ENCODE measurements at regions not wholly inside any gene's neighbourhood (a gene's known extent, or its start where the extent isn't known, plus 50 kb on each side); places are given as distances from the start of the nearest gene placed in this dataset.
"Not testable (repeated sequence)": the region's sequence is repeated elsewhere in the genome, so short reads cannot be mapped to it uniquely, and the experiment has no call there.

GRCh38 chr5:143980506-143980905, 168.5 kb downstream of the HMHB1 start:
- Mint-ChIP-seq H3K4me3 (ENCODE audit: low read depth) (no peak overlapping the region), H3K9me3 (ENCODE audit: low read depth) (no peaks in the 10 kb centered on the region), H3K36me3 (ENCODE audit: insufficient read depth) (no peaks in the 10 kb centered on the region), H3K27ac (no peak overlapping the region), H3K4me1 (ENCODE audit: low read depth) (no peaks in the 10 kb centered on the region), H3K27me3 (no peaks in the 10 kb centered on the region)
- no peak for DNase-seq (ENCODE audit: low spot score, unreplicated experiment)
- TF ChIP-seq CTCF (IDR thresholded peaks at IDR 0.05; ENCODE audit: unreplicated experiment) = no peak

- not testable (repeated sequence) for H3K36me3 Mint-ChIP-seq (ENCODE audit: insufficient read depth); H3K27ac Mint-ChIP-seq
Observed at GRCh38 chr5:143982957-143983356, 171.0 kb downstream of the HMHB1 start.

GRCh38 chr5:143985832-143986515, 174.0 kb downstream of the HMHB1 start:
- no peak for TF ChIP-seq CTCF (IDR thresholded peaks at IDR 0.05; ENCODE audit: unreplicated experiment)
- no peak for DNase-seq (ENCODE audit: low spot score, unreplicated experiment)
- Mint-ChIP-seq H3K36me3 (ENCODE audit: insufficient read depth) (no peaks in the 10 kb centered on the region), H3K9me3 (ENCODE audit: low read depth) (no peaks in the 10 kb centered on the region), H3K4me3 (ENCODE audit: low read depth) (no peak overlapping the region), H3K4me1 (ENCODE audit: low read depth) (no peaks in the 10 kb centered on the region), H3K27ac (no peak overlapping the region), H3K27me3 (peaks cover 4% of the 10 kb centered on the region)

More at GRCh38 chr5:143982957-143983356, 171.0 kb downstream of the HMHB1 start:
- not testable (repeated sequence) for H3K27me3 Mint-ChIP-seq; H3K4me3 Mint-ChIP-seq (ENCODE audit: low read depth); H3K9me3 Mint-ChIP-seq (ENCODE audit: low read depth); DNase-seq (ENCODE audit: low spot score, unreplicated experiment); H3K4me1 Mint-ChIP-seq (ENCODE audit: low read depth)

- Mint-ChIP-seq H3K4me3 (ENCODE audit: low read depth) (no peak overlapping the region), H3K27me3 (peaks cover 4% of the 10 kb centered on the region), H3K4me1 (ENCODE audit: low read depth) (no peaks in the 10 kb centered on the region), H3K27ac (no peak overlapping the region), H3K9me3 (ENCODE audit: low read depth) (no peaks in the 10 kb centered on the region), H3K36me3 (ENCODE audit: insufficient read depth) (no peaks in the 10 kb centered on the region)
- DNase-seq (ENCODE audit: low spot score, unreplicated experiment) = no peak
- no peak for TF ChIP-seq CTCF (IDR thresholded peaks at IDR 0.05; ENCODE audit: unreplicated experiment)
Observed at GRCh38 chr5:143986516-143987212, 174.7 kb downstream of the HMHB1 start.

GRCh38 chr5:143987264-143987663, 175.3 kb downstream of the HMHB1 start:
- no peaks in the 10 kb centered on the region for H3K36me3 Mint-ChIP-seq (ENCODE audit: insufficient read depth)
- no peak for TF ChIP-seq CTCF (IDR thresholded peaks at IDR 0.05; ENCODE audit: unreplicated experiment)
- H3K27ac Mint-ChIP-seq = no peak overlapping the region
- no peaks in the 10 kb centered on the region for H3K4me1 Mint-ChIP-seq (ENCODE audit: low read depth)
- H3K27me3 Mint-ChIP-seq = peaks cover 4% of the 10 kb centered on the region
- H3K4me3 Mint-ChIP-seq (ENCODE audit: low read depth) = no peak overlapping the region
- no peaks in the 10 kb centered on the region for H3K9me3 Mint-ChIP-seq (ENCODE audit: low read depth)
- no peak for DNase-seq (ENCODE audit: low spot score, unreplicated experiment)

Measured in progenitor cell of endocrine pancreas (in vitro differentiated cells).